ENCODE measurements at regions not wholly inside any gene's neighbourhood (a gene's known extent, or its start where the extent isn't known, plus 50 kb on each side); places are given as distances from the start of the nearest gene placed in this dataset.

DNA sequence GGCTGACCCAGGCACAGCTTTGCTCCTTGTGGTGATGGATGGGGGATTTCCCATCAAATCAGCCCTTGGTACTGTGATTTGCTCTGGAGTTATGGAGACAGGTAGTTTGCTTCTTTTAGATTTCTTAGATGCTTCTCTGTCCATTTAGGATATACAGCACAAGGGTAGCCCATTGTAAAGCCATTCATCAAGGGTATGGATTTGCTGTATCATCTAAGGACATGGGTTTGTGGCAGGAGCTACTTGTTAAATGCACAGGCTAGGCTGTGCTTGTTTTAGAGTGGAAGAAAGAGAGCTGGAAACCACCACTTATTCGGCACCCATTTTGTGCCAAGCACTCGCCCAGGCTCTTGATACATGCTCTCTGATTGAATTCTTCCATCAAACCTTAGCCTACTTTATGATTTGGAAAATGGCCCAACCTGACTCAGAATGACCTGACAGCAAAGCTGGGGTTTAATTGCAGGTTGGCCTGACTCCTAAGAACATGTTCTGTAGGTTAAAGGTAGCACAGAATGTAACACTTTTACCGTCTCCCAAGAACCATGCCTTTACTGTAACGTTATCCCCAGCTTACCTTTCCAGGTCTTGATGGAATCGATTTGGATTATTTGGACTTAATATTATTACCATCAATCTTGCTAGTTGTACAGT, 168.0 kb downstream of the SNX10 start:
- no peak for DNase-seq

GRCh38 chr7:26460351-26461085, 168.9 kb downstream of the SNX10 start:
- no peak for DNase-seq

DNA sequence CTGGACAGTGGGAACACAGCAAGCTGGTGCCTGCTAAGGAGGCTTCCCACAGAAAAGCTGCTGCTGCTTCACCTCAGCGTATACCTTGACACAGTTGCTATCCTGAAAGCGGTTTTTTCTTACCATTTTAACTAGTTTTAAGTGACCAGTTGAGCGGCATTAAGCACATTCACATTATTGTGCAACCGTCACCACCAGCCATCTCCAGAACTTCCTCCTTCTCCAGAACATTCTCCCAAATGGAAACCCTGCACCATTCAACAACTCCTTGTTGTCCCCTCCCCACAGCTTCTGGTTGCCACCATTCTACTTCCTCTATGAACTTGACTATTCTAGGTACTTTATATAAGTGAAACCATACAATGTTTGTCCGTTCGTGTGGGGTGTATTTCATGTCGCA, 169.9 kb downstream of the SNX10 start:
- no peak for DNase-seq

DNA sequence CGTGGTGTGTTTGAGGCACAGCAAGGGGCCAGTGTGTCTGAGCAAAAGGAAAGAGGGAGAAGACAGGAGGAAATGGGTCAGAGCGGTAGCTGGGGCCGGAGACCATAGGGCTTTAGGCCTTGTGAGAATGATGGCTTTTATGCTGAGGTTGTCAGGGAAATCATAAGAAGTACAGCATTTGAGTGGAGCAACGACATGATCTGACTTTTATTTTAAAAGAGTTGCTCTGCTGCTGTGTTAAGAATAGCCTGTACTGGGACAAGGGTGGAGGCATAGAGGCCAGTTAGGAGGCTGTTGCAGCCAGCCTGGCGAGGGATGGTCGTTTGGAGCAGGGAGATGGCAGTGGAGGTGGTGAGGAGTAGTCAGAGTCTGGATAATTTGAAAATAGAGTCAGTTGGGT, 174.3 kb downstream of the SNX10 start:
- DNase-seq: no peak

DNA sequence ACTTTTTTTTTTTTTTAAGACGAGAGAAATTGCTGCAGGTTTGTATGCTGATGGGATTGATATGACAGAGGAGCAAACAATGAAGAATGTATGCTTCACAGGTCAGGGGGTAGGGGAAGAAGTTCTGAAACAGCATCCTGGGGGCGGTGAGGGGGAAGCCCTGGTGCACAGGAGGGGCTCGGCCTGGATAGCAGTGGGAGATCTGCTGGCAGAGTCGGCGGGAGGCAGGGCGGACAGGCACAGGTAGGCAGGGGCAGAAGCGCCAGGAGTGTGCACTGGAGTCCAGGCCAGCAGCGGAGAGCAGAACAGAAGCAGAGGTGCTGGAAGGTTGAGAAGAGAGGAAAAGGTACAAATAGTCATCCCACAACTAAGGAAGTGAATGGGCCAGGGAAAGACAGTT, 175.4 kb downstream of the SNX10 start:
- no peak for DNase-seq

- no peak for DNase-seq
Observed at GRCh38 chr7:26467541-26467940, 175.9 kb downstream of the SNX10 start.

DNA sequence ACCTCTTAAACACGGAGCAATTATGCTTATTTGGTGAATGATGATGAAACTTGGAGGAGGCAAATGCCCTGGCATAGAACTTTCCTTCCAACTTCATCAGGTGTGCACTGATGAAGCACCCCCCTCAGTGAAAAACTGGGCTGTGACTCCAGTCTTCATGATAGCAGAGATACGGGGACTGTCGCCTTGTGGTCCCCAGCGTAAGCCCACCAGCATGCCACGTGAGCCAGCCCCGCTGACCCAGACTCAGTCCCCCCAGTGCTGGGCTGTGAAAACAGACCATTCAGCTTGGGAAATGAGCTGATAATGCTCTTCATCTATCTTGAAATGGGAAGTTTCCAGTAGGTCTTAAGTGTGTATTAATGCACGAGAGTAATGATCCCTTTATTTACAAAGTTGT, 177.0 kb downstream of the SNX10 start:
- DNase-seq: no peak

DNA sequence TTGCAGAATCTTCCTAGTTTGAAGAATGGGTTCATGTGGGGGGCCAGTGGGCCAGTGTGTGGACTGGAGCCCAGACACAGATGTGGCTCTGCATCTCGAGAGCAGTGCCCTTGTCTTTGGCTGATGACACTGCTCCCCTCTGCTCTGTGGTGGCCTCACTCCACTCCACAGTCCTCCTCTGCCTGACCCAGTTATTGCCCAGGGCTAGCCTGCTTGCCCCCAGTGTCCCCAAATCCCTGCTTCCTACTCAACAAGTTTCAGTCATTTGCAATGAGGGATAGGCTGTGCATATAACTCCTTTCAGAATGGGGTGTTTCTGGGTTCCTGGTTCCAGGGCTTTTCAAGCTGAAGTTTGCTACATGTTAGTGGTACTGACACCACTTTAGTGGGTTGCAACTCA, 177.5 kb downstream of the SNX10 start:
- no peak for DNase-seq

DNA sequence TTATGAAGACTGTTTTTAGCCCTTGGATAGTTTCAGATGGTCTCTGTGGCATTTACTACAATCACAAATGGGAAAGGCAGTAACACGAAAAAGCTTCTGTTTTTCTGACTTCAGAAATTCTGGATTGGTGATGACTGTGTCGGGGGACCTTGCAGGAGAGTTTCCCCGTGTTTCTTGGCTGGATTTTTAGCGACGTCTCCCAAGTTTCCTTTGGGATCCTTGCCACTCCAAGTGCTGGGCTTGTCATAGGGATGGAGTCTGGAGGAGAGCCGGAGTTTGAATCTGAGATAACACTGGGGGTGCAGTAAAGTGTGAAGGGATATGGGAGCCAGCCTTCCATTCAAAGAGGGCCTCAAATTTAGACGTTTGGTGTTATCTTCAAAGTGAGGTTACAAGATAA, 179.0 kb downstream of the SNX10 start:
- DNase-seq: no peak

DNA sequence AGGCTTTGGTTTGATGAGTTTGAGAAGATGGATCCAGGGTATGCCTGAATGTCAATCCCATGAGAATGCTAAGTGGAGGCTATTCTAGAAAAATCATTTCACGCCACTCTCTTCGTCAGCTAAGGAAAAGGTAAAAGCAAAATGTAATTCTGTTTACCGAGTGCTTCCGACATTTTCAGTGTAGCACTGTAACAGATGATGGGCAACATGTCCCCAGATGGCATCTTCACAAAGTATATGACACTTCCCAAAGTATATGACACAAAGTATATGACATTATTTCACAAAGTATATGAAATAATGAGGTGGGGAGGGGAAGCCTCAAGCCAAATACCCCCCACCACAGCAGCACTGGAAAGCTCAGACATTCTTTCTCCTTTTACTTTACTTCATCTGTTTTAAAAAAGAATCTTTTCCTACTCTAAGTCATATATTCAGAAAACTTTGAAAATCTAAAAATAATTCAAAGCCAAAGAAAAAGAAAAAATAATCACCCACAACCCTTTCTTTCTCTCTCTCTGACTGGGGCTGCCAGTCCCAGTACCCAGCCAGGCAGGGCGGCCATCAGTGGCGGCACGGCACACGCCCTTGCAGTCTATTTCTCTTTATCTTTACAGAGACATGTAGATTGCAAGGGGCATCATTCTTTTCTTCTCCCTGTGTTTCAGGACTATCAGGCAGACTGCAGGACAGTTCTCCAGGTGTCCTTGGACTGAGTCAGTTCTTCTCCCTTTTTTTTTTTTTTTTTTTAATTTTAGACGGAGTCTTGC, 179.8 kb downstream of the SNX10 start:
- DNase-seq: no peak

DNA sequence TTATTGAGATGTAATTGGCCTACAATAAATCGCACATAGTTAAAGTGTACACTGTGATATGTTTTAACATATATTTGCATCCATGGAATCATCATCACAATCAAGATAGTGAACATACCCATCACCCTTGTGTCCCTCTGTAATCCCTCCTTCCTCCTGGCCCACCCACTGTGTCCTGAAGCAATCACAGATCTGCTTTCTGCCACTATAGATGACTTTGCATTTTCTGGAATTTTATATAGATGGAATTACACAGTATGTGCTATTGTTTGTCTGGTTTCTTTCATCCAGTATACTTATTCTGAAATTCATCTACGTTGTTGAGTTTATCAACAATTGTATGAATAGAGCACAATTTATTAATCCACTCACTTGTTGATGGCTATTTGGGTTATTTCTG, 181.3 kb downstream of the SNX10 start:
- no peak for DNase-seq

DNA sequence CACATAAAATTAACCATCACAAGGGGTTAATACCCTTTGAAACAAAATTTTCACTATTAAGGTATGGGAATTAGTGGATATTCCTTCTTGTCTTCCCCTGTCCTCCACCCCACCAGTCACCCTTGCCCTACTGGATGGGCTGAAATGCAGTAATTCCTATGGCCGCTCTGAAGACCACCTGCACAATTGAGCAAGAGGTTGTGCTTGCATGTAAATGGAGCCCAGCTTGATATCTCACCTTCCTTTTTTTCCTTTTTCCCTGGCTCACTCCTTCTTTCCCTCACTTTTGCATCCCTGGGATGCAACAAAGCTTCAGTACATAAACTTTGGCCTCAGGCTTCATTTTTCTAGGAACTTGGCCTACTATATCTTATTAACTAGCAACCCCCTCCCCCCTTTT, 184.6 kb downstream of the SNX10 start:
- no peak for DNase-seq

GRCh38 chr7:26477381-26477990, 185.8 kb downstream of the SNX10 start:
- DNase-seq: no peak

- DNase-seq: no peak
Observed at GRCh38 chr7:26478550-26478949, 186.9 kb downstream of the SNX10 start.

- no peak for DNase-seq
Observed at GRCh38 chr7:26479581-26479980, 187.9 kb downstream of the SNX10 start.

DNA sequence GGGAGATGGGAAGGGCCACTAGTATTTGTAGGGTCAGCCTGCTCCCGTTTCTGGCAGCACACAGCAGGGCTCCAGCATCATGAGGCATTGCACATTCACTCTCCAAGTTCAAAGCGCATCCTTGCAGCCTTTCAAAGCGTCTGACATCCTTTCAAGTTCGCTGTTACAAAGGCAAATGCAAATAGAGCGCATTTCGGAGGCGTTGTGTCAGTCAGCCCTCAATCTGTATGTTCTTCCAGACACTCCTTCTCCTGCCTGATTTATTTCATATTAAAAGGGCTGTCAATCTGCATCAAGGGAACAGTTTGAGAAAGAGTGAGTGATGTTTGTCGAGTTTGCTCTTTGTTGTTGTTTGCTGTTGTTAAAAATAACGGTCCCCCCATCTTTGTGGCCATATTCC, 188.5 kb downstream of the SNX10 start:
- no peak for DNase-seq

DNA sequence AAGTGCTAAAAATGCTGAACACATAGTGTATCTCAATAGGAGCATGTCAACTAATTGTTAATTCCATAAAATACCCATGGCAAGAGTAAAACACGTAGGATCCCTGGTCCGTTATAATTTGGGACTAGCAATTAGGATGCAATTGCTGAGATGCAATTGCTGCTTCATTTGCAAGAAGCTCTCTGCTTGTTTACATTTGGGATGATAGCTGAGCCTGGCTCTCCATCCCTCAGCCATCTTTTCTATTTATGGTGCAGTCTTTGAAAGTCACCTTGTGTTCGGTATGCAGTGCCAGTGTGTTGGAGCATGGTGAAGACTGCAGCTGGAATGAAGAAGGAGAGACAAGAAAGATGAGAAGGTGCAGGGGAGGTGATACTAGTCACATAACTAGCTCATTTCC, 191.3 kb downstream of the SNX10 start:
- DNase-seq: no peak

- no peak for DNase-seq
Observed at GRCh38 chr7:26483843-26484242, 192.2 kb downstream of the SNX10 start.

GRCh38 chr7:26485367-26485934, 193.8 kb downstream of the SNX10 start:
- DNase-seq: no peak

- no peak for DNase-seq
Observed at GRCh38 chr7:26486153-26486552, 194.5 kb downstream of the SNX10 start.

DNA sequence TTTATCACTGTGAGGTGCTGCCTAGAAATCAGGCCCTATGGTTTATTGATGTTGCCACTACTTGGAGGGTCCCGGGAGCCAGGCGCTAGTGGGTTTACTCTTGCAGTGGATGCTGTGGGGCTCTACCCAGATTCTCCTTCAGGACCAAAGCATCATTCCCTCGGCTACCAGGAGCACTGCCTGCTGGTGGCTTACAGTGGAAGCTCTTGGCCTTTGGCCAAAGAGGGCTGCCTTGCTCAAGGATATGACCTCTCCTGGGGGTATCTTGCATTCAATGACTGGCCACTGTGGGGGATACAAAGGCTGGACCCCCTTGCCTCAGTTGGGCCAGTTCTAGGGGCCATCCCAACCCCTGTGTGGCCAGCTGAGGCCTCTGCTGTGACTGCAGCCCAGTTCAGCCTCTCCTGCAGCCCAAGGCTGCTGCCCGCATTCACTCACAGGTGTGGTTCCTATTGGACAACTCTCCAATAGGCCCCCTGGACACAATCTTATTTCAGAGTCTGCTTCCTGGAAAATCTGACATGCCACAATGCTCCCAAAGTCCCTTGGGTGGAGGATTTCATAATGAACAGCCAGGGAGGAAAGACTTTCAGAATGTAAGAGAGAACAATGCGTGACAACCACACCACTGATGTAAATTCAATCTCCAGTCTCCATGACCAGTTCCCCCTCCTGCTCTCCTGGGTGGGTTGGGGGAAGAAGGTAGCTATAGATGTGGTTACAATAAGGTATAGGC, 196.3 kb downstream of the SNX10 start:
- no peak for DNase-seq

DNA sequence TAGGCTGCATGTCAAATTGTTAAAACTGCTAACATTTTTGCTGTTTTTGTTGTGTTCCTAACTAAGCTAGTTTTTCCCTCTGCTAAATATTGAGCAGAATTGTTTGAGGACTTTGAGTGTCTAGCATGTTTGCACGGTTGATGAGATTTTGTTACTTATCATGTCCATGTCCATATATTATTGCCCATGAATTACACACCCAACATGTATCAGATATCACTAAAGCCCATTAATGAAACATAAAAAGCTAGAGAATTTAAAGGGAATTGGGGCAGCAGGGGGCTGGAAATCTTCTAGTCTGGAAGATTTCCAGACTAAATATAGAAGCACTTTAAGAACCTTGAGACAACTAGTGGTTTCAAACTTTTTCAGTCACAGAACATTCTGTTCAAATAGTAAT, 197.7 kb downstream of the SNX10 start:
- no peak for DNase-seq

Data from CD4-positive, alpha-beta T cell treated with Interferon alpha-2 for 1 hour (primary cell).